WTC11 (cell line): ENCODE measurements at regions not wholly inside any gene's neighbourhood (a gene's known extent, or its start where the extent isn't known, plus 50 kb on each side); places are given as distances from the start of the nearest gene placed in this dataset.

Source experiments
- CTCF ChIP-seq: fragments of 200-600 bp; IDR thresholded peaks from 2 replicates; pipeline ENCODE4 v1.8.0; 2022; ENCODE audit warnings: antibody characterized with exemption
- FOXP1 ChIP-seq: sonication (generic); formaldehyde crosslinking; IDR thresholded peaks from 2 replicates; pipeline ENCODE4 v1.8.0; 2022; ENCODE audit warnings: missing genetic modification reagents, mild to moderate bottlenecking, moderate library complexity, borderline replicate concordance
- JUN ChIP-seq: sonication (generic); formaldehyde crosslinking; IDR thresholded peaks from 2 replicates; pipeline ENCODE4 v1.8.0; 2023; ENCODE audit warnings: mild to moderate bottlenecking, missing genetic modification reagents
- NFYB ChIP-seq: sonication (generic); formaldehyde crosslinking; conservative IDR thresholded peaks from 2 replicates; pipeline ENCODE4 v1.8.0; 2022; ENCODE audit warnings: low read depth, missing genetic modification reagents
- NR2C2 ChIP-seq: sonication (generic); formaldehyde crosslinking; IDR thresholded peaks from 2 replicates; pipeline ENCODE4 v1.8.0; 2022; ENCODE audit warnings: mild to moderate bottlenecking, missing genetic modification reagents
- ZBTB21 ChIP-seq: sonication (generic); formaldehyde crosslinking; IDR thresholded peaks from 2 replicates; pipeline ENCODE4 v1.8.1; 2023; ENCODE audit warnings: mild to moderate bottlenecking, missing genetic modification reagents, borderline replicate concordance
- ZNF317 ChIP-seq: sonication (generic); formaldehyde crosslinking; IDR thresholded peaks from 2 replicates; pipeline ENCODE4 v1.8.1; 2023; ENCODE audit warnings: low read depth, mild to moderate bottlenecking, moderate library complexity, missing genetic modification reagents, borderline replicate concordance

GRCh38 chr18:54100920-54101470 is 123.5 kb downstream of the MBD2 start:
- TF ChIP-seq CTCF (no peak), ZNF317 (CRISPR knock-in tag) (no peak), ZBTB21 (CRISPR knock-in tag) (no peak), FOXP1 (CRISPR knock-in tag) (no peak), JUN (no peak), NFYB (CRISPR knock-in tag) (no peak), NR2C2 (CRISPR knock-in tag) (no peak)
